H1 (cell line): ENCODE measurements at regions not wholly inside any gene's neighbourhood (a gene's known extent, or its start where the extent isn't known, plus 50 kb on each side); places are given as distances from the start of the nearest gene placed in this dataset.

ENCODE experiments used
- CTCF ChIA-PET: fragments of 300-600 bp; sonication (Branson Sonifier 250); formaldehyde crosslinking; loops from one replicate; lab custom pipeline; 2021; ENCODE audit not compliant: partially characterized antibody; lab: Charles Lee
- POLR2A ChIA-PET: fragments of 300-600 bp; sonication (Branson Sonifier 250); formaldehyde crosslinking; loops from one replicate; lab custom pipeline; 2021; ENCODE audit warnings: inconsistent platforms; ENCODE audit not compliant: partially characterized antibody; lab: Charles Lee
- DNase-seq, 2 experiments: peaks; one replicate each; pipeline versions ENCODE4 v3.0.0 to v3.0.0-alpha.2; 2010 to 2022; ENCODE audit warnings: low spot score in 2 of 2, low read depth in 1 of 2, mixed read lengths in 1 of 2
- FAIRE-seq: peaks from 2 replicates; lab custom pipeline; 2011; peaks lifted over from hg19 to GRCh38; lab: Jason Lieb, UNC
- H2AFZ ChIP-seq: 2 replicates; pipeline ENCODE4 v1.8.1; 2012; ENCODE audit warnings: low read length, inconsistent platforms
- H2AK5ac ChIP-seq: 2 replicates; pipeline ENCODE4 v1.6.1; 2013; ENCODE audit warnings: low read depth, low read length
- H2BK120ac ChIP-seq: replicated peaks from 2 replicates; pipeline ENCODE3; 2013; ENCODE audit warnings: low read depth, low read length, inconsistent platforms
- H2BK12ac ChIP-seq: 2 replicates; pipeline ENCODE4 v1.6.1; 2013; ENCODE audit warnings: low read depth, low read length
- H2BK15ac ChIP-seq: 2 replicates; pipeline ENCODE4 v1.6.1; 2013; ENCODE audit warnings: low read length
- H2BK20ac ChIP-seq: 2 replicates; pipeline ENCODE4 v1.6.1; 2013; ENCODE audit warnings: low read length
- H2BK5ac ChIP-seq: 2 replicates; pipeline ENCODE4 v1.6.1; 2013; ENCODE audit warnings: low read depth, low read length
- H3K14ac ChIP-seq: 2 replicates; pipeline ENCODE4 v1.6.1; 2013; ENCODE audit warnings: inconsistent platforms; ENCODE audit not compliant: insufficient read length
- H3K18ac ChIP-seq: 2 replicates; pipeline ENCODE4 v1.6.1; 2013; ENCODE audit warnings: low read length; ENCODE audit errors: extremely low read depth
- H3K23ac ChIP-seq: 2 replicates; pipeline ENCODE4 v1.6.1; 2013; ENCODE audit warnings: inconsistent platforms; ENCODE audit not compliant: insufficient read length
- H3K23me2 ChIP-seq: 2 replicates; pipeline ENCODE4 v1.6.1; 2013; ENCODE audit warnings: low read depth, low read length
- H3K27ac ChIP-seq: 2 replicates; pipeline ENCODE4 v1.6.1; 2011; ENCODE audit warnings: low read depth, low read length, inconsistent platforms
- H3K27me3 ChIP-seq, 4 experiments: replicated peaks in 1 of 4; 1 replicate in 1 of 4; 2 replicates in 3 of 4; pipeline versions ENCODE4 v1.6.1 to v1.8.1; 2011 to 2013; ENCODE audit warnings: low read length in 3 of 4, mild to moderate bottlenecking in 3 of 4, inconsistent platforms in 2 of 4, mixed read lengths in 2 of 4, moderate library complexity in 1 of 4; ENCODE audit not compliant: control insufficient read depth in 3 of 4, insufficient read depth in 3 of 4; ENCODE audit errors: extremely low read depth in 1 of 4
- H3K36me3 ChIP-seq, 4 experiments: 2 replicates each; pipeline versions ENCODE4 v1.6.1 to v1.8.1; 2011 to 2013; ENCODE audit warnings: mild to moderate bottlenecking in 4 of 4, low read length in 3 of 4, moderate library complexity in 2 of 4, control low read depth in 1 of 4, inconsistent platforms in 1 of 4; ENCODE audit not compliant: insufficient read depth in 4 of 4, control insufficient read depth in 2 of 4
- H3K4ac ChIP-seq: replicated peaks from 2 replicates; pipeline ENCODE3; 2013; ENCODE audit warnings: low read length, low read depth, mixed read lengths, inconsistent platforms; ENCODE audit not compliant: insufficient read length
- H3K4me1 ChIP-seq, 4 experiments: replicated peaks in 1 of 4; 1 replicate in 1 of 4; 2 replicates in 3 of 4; pipeline versions ENCODE4 v1.6.1 to v1.8.1; 2011 to 2013; ENCODE audit warnings: low read length in 3 of 4, inconsistent platforms in 2 of 4, mixed read lengths in 1 of 4; ENCODE audit not compliant: insufficient read depth in 4 of 4, control insufficient read depth in 3 of 4
- H3K4me2 ChIP-seq, 2 experiments: 2 replicates each; pipeline versions ENCODE4 v1.6.1 to v1.8.1; 2011 to 2013; ENCODE audit warnings: low read depth in 2 of 2, low read length in 2 of 2, control low read depth in 1 of 2, inconsistent platforms in 1 of 2, mild to moderate bottlenecking in 1 of 2; ENCODE audit not compliant: insufficient read depth in 1 of 2
- H3K4me3 ChIP-seq, 4 experiments: fragments of 200-600, 300-600 bp in 1 of 4; sonication (generic), shearing (Covaris generic), sonication (Bioruptor Twin) in 1 of 4; 2 replicates each; pipeline versions ENCODE4 v1.5.1 to v1.8.1; 2011 to 2016; ENCODE audit warnings: low read length in 4 of 4, low read depth in 3 of 4, control low read depth in 2 of 4, inconsistent platforms in 2 of 4, mild to moderate bottlenecking in 2 of 4, mixed read lengths in 1 of 4, moderate library complexity in 1 of 4; ENCODE audit not compliant: insufficient read depth in 2 of 4; ENCODE audit errors: extremely low read depth in 1 of 4
- H3K56ac ChIP-seq: replicated peaks from 2 replicates; pipeline ENCODE3; 2013; ENCODE audit warnings: low read depth, mild to moderate bottlenecking, mixed read lengths, low read length, inconsistent platforms; ENCODE audit not compliant: insufficient read length
- H3K79me1 ChIP-seq: 2 replicates; pipeline ENCODE4 v1.6.1; 2013; ENCODE audit warnings: low read depth, low read length, control low read depth
- H3K79me2 ChIP-seq, 2 experiments: 2 replicates each; pipeline versions ENCODE4 v1.6.1 to v1.8.1; 2012 to 2013; ENCODE audit warnings: low read length in 2 of 2, mild to moderate bottlenecking in 2 of 2, inconsistent platforms in 1 of 2; ENCODE audit not compliant: insufficient read depth in 2 of 2, control insufficient read depth in 1 of 2
- H3K9ac ChIP-seq, 4 experiments: replicated peaks in 1 of 4; 1 replicate in 1 of 4; 2 replicates in 3 of 4; pipeline versions ENCODE4 v1.6.1 to v1.8.1; 2011 to 2013; ENCODE audit warnings: low read depth in 3 of 4, low read length in 3 of 4, control low read depth in 2 of 4, mild to moderate bottlenecking in 2 of 4, moderate library complexity in 2 of 4, inconsistent platforms in 1 of 4; ENCODE audit errors: extremely low read depth in 1 of 4
- H3K9me3 ChIP-seq, 2 experiments: 2 replicates each; pipeline versions ENCODE4 v1.6.1 to v1.8.1; 2012 to 2013; ENCODE audit warnings: mild to moderate bottlenecking in 2 of 2, moderate library complexity in 2 of 2, control low read depth in 1 of 2, inconsistent platforms in 1 of 2, low read depth in 1 of 2, low read length in 1 of 2, mixed read lengths in 1 of 2; ENCODE audit not compliant: insufficient read depth in 2 of 2
- H4K20me1 ChIP-seq, 2 experiments: replicated peaks in 1 of 2; 2 replicates each; pipeline versions ENCODE3 to v1.8.1; 2011 to 2013; ENCODE audit warnings: inconsistent platforms in 2 of 2, low read length in 2 of 2, mild to moderate bottlenecking in 1 of 2; ENCODE audit not compliant: insufficient read depth in 2 of 2, control insufficient read depth in 1 of 2
- H4K5ac ChIP-seq: 2 replicates; pipeline ENCODE4 v1.6.1; 2013; ENCODE audit warnings: low read length, low read depth, mixed read lengths, inconsistent platforms; ENCODE audit not compliant: insufficient read length
- H4K8ac ChIP-seq: 2 replicates; pipeline ENCODE4 v1.8.0; 2013; ENCODE audit warnings: mild to moderate bottlenecking, moderate library complexity, low read length, inconsistent platforms; ENCODE audit not compliant: insufficient read depth; ENCODE audit errors: extremely low read depth
- H4K91ac ChIP-seq: replicated peaks from 2 replicates; pipeline ENCODE3; 2013; ENCODE audit warnings: low read length, mixed read lengths, inconsistent platforms; ENCODE audit not compliant: insufficient read length
- CBX5 ChIP-seq: fragments of 300-800, 300-1000 bp; sonication (generic); IDR thresholded peaks from 2 replicates; pipeline ENCODE4 v1.7.1; 2016; ENCODE audit warnings: antibody characterized with exemption, low read length, low read depth
- CEBPB ChIP-seq: IDR thresholded peaks from 2 replicates; pipeline ENCODE4 v1.6.1; 2012; ENCODE audit warnings: low read depth, low read length
- FOSL1 ChIP-seq: IDR thresholded peaks from 2 replicates; pipeline ENCODE4 v1.6.1; 2011; ENCODE audit warnings: mild to moderate bottlenecking, low read depth, low read length, moderate library complexity; ENCODE audit not compliant: insufficient read depth
- GTF2F1 ChIP-seq: IDR thresholded peaks from 2 replicates; pipeline ENCODE4 v1.6.1; 2012; ENCODE audit warnings: low read depth, low read length, improper control_type of control experiment, borderline replicate concordance
- JUND ChIP-seq: IDR thresholded peaks from 2 replicates; pipeline ENCODE4 v1.6.1; 2011; ENCODE audit warnings: mild to moderate bottlenecking, improper control_type of control experiment, low read length
- MAFK ChIP-seq: IDR thresholded peaks from 2 replicates; pipeline ENCODE4 v1.6.1; 2012; ENCODE audit warnings: low read depth, mild to moderate bottlenecking, improper control_type of control experiment, low read length
- POU5F1 ChIP-seq: IDR thresholded peaks from 2 replicates; pipeline ENCODE4 v1.6.1; 2011; ENCODE audit warnings: low read depth, mild to moderate bottlenecking, low read length, moderate library complexity
- RFX5 ChIP-seq: IDR thresholded peaks from 2 replicates; pipeline ENCODE4 v1.6.1; 2011; ENCODE audit warnings: low read depth, low read length, improper control_type of control experiment, borderline replicate concordance
- SAP30 ChIP-seq: fragments of 300-600 bp; sonication (generic); IDR thresholded peaks from 2 replicates; pipeline ENCODE4 v1.7.1; 2012; ENCODE audit warnings: low read length, moderate library complexity, mild to moderate bottlenecking, inconsistent platforms; ENCODE audit not compliant: insufficient read depth, insufficient replicate concordance
- SIX5 ChIP-seq: IDR thresholded peaks from 2 replicates; pipeline ENCODE4 v1.6.1; 2011; ENCODE audit warnings: mild to moderate bottlenecking, low read depth, low read length
- SP2 ChIP-seq: IDR thresholded peaks from 2 replicates; pipeline ENCODE4 v1.6.1; 2012; ENCODE audit warnings: mild to moderate bottlenecking, low read length, inconsistent platforms
- SP4 ChIP-seq: IDR thresholded peaks from 2 replicates; pipeline ENCODE4 v1.6.1; 2012; ENCODE audit warnings: low read length, inconsistent platforms
- SUZ12 ChIP-seq: fragments of 200-600 bp; sonication (generic); IDR thresholded peaks from 2 replicates; pipeline ENCODE4 v1.6.1; 2012; ENCODE audit warnings: mild to moderate bottlenecking, inconsistent platforms, low read length, moderate library complexity, mixed read lengths
- TEAD4 ChIP-seq: IDR thresholded peaks from 2 replicates; pipeline ENCODE4 v1.6.1; 2012; ENCODE audit warnings: low read depth, low read length, inconsistent platforms, mixed read lengths
- WGBS, 2 experiments: shearing (Covaris generic) in 1 of 2; methylation state at CpG; one replicate each; pipeline versions ENCODE4 v1.1.6 to v1.1.7; 2013 to 2015; ENCODE audit warnings: low lambda C conversion rate in 2 of 2, mixed read lengths in 2 of 2, inconsistent platforms in 1 of 2, low coverage in 1 of 2, missing lambda C conversion rate in 1 of 2; ENCODE audit not compliant: insufficient replicate concordance in 2 of 2, insufficient coverage in 1 of 2, insufficient read length in 1 of 2; ENCODE audit errors: extremely low coverage in 1 of 2, missing lambda C conversion rate in 1 of 2; 5-methylcytosine and 5-hydroxymethylcytosine counted together
- TF ChIP-seq, protein P1 (sequence below): IDR thresholded peaks from 2 replicates; pipeline ENCODE4 v1.6.1; 2011; ENCODE audit warnings: low read depth, mild to moderate bottlenecking, low read length; ENCODE audit not compliant: insufficient read depth

DNA sequence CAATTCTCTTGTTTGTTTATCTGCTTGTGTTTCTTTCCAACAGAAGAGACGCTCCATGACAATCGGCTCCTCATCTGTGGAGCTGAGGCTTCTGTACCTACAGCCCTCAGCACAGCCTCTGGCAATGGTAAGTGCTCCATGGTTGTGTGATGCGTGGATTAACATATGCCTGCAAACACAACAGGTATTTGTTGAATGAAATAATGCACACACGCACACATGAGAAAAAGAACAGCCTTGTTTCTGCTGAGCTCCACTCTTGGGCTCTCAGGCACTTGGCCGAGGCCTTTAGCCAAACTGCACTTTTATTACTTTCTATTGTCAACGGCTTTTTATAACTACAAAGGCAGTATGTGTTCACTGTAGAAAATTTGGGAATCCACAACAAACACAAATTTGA, 120.4 kb upstream of the TMCC3 start:
- Histone ChIP-seq H3K79me2 (no peaks in the 10 kb centered on the region), H4K20me1 (no peaks in the 10 kb centered on the region), H3K27ac (no peak overlapping the region), H2BK5ac (no peak overlapping the region), H3K36me3 (no peaks in the 10 kb centered on the region), H2AK5ac (no peak overlapping the region), H2BK15ac (no peak overlapping the region), H3K4me1 (peaks cover 0 to 4% (median 3%) of the 10 kb centered on the region in 4 experiments; a peak in 3 of 7 replicates), H3K14ac (no peak overlapping the region), H4K91ac (no peak overlapping the region), H3K4me2 (no peak overlapping the region), H3K9ac (no peak overlapping the region), H3K4me3 (no peak overlapping the region), H3K56ac (no peak overlapping the region), H4K8ac (no peak overlapping the region), H2BK120ac (no peak overlapping the region), H3K18ac (no peak overlapping the region), H3K9me3 (0 out of 4 replicates have a peak, but pooled peaks cover 0 to 2% of the 10 kb centered on the region in 2 experiments), H2BK12ac (no peak overlapping the region), H3K23me2 (no peaks in the 10 kb centered on the region), H3K4ac (no peak overlapping the region), H2BK20ac (no peak overlapping the region), H3K27me3 (no peaks in the 10 kb centered on the region), H2AFZ (no peak overlapping the region), H4K5ac (no peak overlapping the region), H3K23ac (no peak overlapping the region), H3K79me1 (no peaks in the 10 kb centered on the region)
- 78% methylated on average over 6 of the region's 6 CpGs; no CpG with 5 or more reads in 1 of the 2 experiments for WGBS, 2 experiments
- CTCF ChIA-PET = interaction anchor here (1.2 to 4.2 kb wide), 2 partner anchors 48 to 104 kb away, joined by 3 to 21 read pairs; no protein-coding TSS in a partner anchor
- POLR2A ChIA-PET = no interaction called here
- no peak for DNase-seq
- FAIRE-seq = no peak
- TF ChIP-seq FOSL1 (no peak), JUND (no peak), SP2 (no peak), SP4 (no peak), SAP30 (no peak), SUZ12 (no peak), CEBPB (no peak), CBX5 (no peak), TEAD4 (no peak), GTF2F1 (no peak), POU5F1 (no peak), MAFK (no peak), SIX5 (no peak), RFX5 (no peak)
- TF ChIP-seq, protein P1, sequence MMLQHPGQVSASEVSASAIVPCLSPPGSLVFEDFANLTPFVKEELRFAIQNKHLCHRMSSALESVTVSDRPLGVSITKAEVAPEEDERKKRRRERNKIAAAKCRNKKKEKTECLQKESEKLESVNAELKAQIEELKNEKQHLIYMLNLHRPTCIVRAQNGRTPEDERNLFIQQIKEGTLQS = no peak
